ENCODE measurements at regions not wholly inside any gene's neighbourhood (a gene's known extent, or its start where the extent isn't known, plus 50 kb on each side); places are given as distances from the start of the nearest gene placed in this dataset.

DNA sequence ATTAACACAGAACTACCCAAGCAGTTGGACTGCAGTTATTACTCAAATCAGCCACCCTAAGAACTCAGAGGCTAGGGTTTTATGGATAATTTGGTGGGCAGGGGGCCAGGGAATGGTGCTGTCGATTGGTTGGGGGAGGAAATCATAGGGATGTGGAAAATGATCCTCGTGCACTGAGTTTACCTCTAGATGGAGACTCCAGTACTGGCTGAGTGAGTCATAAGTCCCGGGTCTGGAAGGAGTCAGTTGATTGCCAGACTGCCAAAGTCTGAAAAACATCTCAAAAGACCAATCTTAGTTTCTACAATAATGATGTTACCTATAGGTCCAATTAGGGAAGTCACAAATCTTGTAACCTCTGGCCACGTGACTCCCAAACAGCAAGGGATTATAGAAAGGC, 257.5 kb upstream of the PRMT6 start:
- no peak for DNase-seq (ENCODE audit: low read depth, low spot score)
- dilution Hi-C loops (cut with MboI; ENCODE audit: extremely low pct_ligation_motif_present, low sequenced_read_pairs), result no loop called here
- no peak for FAIRE-seq
- H3K4me2 ChIP-seq (ENCODE audit: insufficient read depth, low read length), result no peak overlapping the region
- H3K27ac ChIP-seq (ENCODE audit: insufficient read depth, low read depth, low read length), result no peak overlapping the region
- CTCF ChIA-PET, result no interaction called here
- H3K9me3 ChIP-seq (replicated peaks; ENCODE audit: control insufficient read depth, insufficient read depth, low read length), result peaks cover 1% of the 10 kb centered on the region
- no peaks in the 10 kb centered on the region for H3K4me1 ChIP-seq (ENCODE audit: control insufficient read depth, extremely low read depth, insufficient read depth, low read length)
- H3K27me3 ChIP-seq (ENCODE audit: control insufficient read depth in 2 of 2, insufficient read depth in 2 of 2, low read length in 2 of 2), result no peaks in the 10 kb centered on the region
- H3K4me3 ChIP-seq (replicated peaks in 1 of 3; ENCODE audit: insufficient read depth in 1 of 3, low read depth in 1 of 3, low read length in 3 of 3), result no peak overlapping the region
- H2AFZ ChIP-seq (ENCODE audit: low read depth, low read length), result no peak overlapping the region
- intact Hi-C loops (cut with micrococcal nuclease), result no loop called here
- POLR2A ChIA-PET, result no interaction called here
- no TSS peak for BruUV-seq (replicated peaks)
- TF ChIP-seq POLR2AphosphoS5 (IDR thresholded peaks at IDR 0.05; ENCODE audit: insufficient read depth, low read depth, low read length) (no peak), GATA2 (IDR thresholded peaks at IDR 0.05; ENCODE audit: insufficient read depth, insufficient read length, low read depth, low read length) (no peak), MYC (IDR thresholded peaks at IDR 0.05; ENCODE audit: low read depth, low read length) (no peak), POLR2A (IDR thresholded peaks at IDR 0.05; ENCODE audit: low read depth, low read length) (no peak), JUN (IDR thresholded peaks at IDR 0.05; ENCODE audit: borderline replicate concordance, insufficient read depth, insufficient read length, low read depth) (no peak), FOS (IDR thresholded peaks at IDR 0.05; ENCODE audit: borderline replicate concordance, insufficient read depth, low read length) (no peak), EZH2 (IDR thresholded peaks at IDR 0.05; ENCODE audit: borderline replicate concordance, low read depth, low read length, severe bottlenecking) (no peak)
- TF ChIP-seq, protein P1, sequence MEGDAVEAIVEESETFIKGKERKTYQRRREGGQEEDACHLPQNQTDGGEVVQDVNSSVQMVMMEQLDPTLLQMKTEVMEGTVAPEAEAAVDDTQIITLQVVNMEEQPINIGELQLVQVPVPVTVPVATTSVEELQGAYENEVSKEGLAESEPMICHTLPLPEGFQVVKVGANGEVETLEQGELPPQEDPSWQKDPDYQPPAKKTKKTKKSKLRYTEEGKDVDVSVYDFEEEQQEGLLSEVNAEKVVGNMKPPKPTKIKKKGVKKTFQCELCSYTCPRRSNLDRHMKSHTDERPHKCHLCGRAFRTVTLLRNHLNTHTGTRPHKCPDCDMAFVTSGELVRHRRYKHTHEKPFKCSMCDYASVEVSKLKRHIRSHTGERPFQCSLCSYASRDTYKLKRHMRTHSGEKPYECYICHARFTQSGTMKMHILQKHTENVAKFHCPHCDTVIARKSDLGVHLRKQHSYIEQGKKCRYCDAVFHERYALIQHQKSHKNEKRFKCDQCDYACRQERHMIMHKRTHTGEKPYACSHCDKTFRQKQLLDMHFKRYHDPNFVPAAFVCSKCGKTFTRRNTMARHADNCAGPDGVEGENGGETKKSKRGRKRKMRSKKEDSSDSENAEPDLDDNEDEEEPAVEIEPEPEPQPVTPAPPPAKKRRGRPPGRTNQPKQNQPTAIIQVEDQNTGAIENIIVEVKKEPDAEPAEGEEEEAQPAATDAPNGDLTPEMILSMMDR (IDR thresholded peaks at IDR 0.05; ENCODE audit: extremely low read depth in 1 of 2, insufficient read depth in 1 of 2, low read depth in 1 of 2, low read length in 2 of 2), result no peak
- TF ChIP-seq, protein P2, sequence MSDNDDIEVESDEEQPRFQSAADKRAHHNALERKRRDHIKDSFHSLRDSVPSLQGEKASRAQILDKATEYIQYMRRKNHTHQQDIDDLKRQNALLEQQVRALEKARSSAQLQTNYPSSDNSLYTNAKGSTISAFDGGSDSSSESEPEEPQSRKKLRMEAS (IDR thresholded peaks at IDR 0.05; ENCODE audit: insufficient read depth, insufficient read length), result no peak
- no peaks in the 10 kb centered on the region for H3K36me3 ChIP-seq (ENCODE audit: control insufficient read depth in 2 of 2, extremely low read depth in 1 of 2, insufficient read depth in 2 of 2, low read length in 2 of 2)
- no peaks in the 10 kb centered on the region for H4K20me1 ChIP-seq (replicated peaks; ENCODE audit: control insufficient read depth, extremely low read depth, insufficient read depth, low read length)
- H3K9me1 ChIP-seq (replicated peaks; ENCODE audit: control insufficient read depth, extremely low read depth, insufficient read depth, low read length), result no peaks in the 10 kb centered on the region
- H3K79me2 ChIP-seq (ENCODE audit: control insufficient read depth, insufficient read depth, low read length), result no peaks in the 10 kb centered on the region
- no peak overlapping the region for H3K9ac ChIP-seq (replicated peaks; ENCODE audit: extremely low read depth, insufficient read depth, low read length)

All from endothelial cell of umbilical vein (primary cell).